HL-60 (cell line): ENCODE measurements at regions not wholly inside any gene's neighbourhood (a gene's known extent, or its start where the extent isn't known, plus 50 kb on each side); places are given as distances from the start of the nearest gene placed in this dataset.

Source experiments
- CTCF ChIP-seq: IDR thresholded peaks from one replicate; pipeline ENCODE4 v1.5.1; 2011; ENCODE audit warnings: low read length, control low read depth, inconsistent platforms; ENCODE audit not compliant: insufficient read depth
- GABPA ChIP-seq: IDR thresholded peaks from 2 replicates; pipeline ENCODE4 v1.6.1; 2012; ENCODE audit warnings: low read depth

- no peak for TF ChIP-seq CTCF
- no peak for TF ChIP-seq GABPA
Measured at GRCh38 chr21:19767546-19767945, 1230.7 kb upstream of the NCAM2 start.
